ENCODE measurements at regions not wholly inside any gene's neighbourhood (a gene's known extent, or its start where the extent isn't known, plus 50 kb on each side); places are given as distances from the start of the nearest gene placed in this dataset.
"Not testable (repeated sequence)": the region's sequence is repeated elsewhere in the genome, so short reads cannot be mapped to it uniquely, and the experiment has no call there.

DNA sequence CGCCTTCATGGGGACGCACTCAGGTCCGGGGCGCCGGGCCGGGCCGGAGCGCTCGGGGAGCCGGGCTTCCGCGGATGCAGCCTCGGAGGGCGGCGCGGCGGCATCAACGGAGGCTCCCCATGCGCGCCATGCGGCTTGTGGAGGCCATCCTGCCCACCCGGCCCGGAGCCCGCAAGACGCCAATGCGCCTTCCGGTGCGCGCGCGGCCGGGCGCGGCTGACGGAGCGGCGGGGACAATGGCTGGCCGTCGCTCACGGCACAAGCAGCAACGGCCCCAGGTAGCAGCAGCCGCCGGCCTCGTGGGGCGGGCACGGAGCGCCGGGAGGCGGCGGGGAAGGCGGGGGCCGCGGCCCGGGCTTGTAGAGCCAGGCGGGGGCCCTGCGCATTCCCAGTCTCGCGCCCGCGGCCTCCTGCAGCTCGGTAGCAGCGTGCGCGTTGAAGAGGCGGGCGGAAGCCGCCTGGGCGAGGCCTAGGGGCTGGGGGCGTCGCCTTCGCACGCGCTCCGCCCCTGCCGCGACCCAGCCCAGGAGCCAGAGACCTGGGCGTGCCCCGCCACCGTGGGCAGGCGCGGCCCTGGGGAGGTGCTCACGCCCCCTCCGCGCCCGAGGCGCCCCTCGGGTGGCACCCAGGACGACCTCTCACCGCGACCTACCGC is 168.6 kb upstream of the PRKX start:
- DNase-seq = not testable (repeated sequence)

- not testable (repeated sequence) for DNase-seq
Measured at GRCh38 chrX:3881255-3881895, 167.9 kb upstream of the PRKX start.

DNA sequence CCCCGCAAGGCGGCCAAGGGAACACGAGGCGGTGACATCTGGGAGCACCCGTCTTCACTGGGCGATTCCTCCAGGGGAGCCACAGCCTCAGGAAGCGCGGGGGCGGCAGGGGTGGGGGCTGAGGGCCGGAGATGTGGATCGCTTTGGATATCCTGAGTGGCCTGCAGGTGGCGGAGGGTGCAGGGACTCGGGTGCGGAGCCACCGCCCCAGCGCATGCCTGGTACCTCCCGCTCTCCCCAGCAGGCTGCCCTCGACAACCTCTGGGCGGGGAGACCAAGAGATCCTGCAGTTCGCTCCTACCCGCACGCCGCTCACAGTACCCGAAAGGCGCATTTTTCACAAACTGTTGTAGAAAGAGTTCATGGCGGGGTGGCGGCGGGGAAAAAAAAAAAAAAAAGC is 162.9 kb upstream of the PRKX start:
- DNase-seq = not testable (repeated sequence)

DNA sequence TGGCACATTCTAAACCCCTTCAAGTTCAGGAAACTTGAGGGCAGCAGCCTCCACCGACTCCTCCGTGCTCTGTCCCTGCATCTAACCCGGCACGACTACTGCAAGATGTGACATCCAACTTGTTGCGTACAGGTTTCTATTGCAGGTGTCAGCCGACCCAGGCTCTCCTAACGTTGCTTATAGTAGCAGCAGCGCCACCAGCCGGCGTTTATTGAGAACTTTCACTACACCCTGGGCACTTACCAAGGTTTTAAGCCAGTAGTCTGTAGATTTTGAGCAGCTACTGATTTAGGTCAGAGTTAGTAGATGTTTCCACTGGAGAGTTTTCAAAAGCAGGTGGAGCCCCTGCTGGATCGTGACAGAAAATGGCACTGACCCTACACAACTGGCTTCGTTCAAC is 162.2 kb upstream of the PRKX start:
- not testable (repeated sequence) for DNase-seq

- not testable (repeated sequence) for DNase-seq
Measured at GRCh38 chrX:3872226-3872879, 158.9 kb upstream of the PRKX start.

- DNase-seq = not testable (repeated sequence)
Measured at GRCh38 chrX:3867067-3867831, 153.8 kb upstream of the PRKX start.

GRCh38 chrX:3858332-3858731 is 144.9 kb upstream of the PRKX start:
- DNase-seq = not testable (repeated sequence)

DNA sequence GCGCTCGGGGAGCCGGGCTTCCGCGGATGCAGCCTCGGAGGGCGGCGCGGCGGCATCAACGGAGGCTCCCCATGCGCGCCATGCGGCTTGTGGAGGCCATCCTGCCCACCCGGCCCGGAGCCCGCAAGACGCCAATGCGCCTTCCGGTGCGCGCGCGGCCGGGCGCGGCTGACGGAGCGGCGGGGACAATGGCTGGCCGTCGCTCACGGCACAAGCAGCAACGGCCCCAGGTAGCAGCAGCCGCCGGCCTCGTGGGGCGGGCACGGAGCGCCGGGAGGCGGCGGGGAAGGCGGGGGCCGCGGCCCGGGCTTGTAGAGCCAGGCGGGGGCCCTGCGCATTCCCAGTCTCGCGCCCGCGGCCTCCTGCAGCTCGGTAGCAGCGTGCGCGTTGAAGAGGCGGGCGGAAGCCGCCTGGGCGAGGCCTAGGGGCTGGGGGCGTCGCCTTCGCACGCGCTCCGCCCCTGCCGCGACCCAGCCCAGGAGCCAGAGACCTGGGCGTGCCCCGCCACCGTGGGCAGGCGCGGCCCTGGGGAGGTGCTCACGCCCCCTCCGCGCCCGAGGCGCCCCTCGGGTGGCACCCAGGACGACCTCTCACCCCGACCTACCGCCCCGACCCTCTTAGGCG is 130.2 kb upstream of the PRKX start:
- DNase-seq = not testable (repeated sequence)

- DNase-seq = not testable (repeated sequence)
Measured at GRCh38 chrX:3842822-3843521, 129.5 kb upstream of the PRKX start.

- DNase-seq = not testable (repeated sequence)
Measured at GRCh38 chrX:3838754-3839153, 125.3 kb upstream of the PRKX start.

- DNase-seq = not testable (repeated sequence)
Measured at GRCh38 chrX:3837958-3838643, 124.7 kb upstream of the PRKX start.

- not testable (repeated sequence) for DNase-seq
Measured at GRCh38 chrX:3837211-3837610, 123.8 kb upstream of the PRKX start.

GRCh38 chrX:3833761-3834542 is 120.5 kb upstream of the PRKX start:
- not testable (repeated sequence) for DNase-seq

GRCh38 chrX:3830020-3830419 is 116.6 kb upstream of the PRKX start:
- DNase-seq = not testable (repeated sequence)

DNA sequence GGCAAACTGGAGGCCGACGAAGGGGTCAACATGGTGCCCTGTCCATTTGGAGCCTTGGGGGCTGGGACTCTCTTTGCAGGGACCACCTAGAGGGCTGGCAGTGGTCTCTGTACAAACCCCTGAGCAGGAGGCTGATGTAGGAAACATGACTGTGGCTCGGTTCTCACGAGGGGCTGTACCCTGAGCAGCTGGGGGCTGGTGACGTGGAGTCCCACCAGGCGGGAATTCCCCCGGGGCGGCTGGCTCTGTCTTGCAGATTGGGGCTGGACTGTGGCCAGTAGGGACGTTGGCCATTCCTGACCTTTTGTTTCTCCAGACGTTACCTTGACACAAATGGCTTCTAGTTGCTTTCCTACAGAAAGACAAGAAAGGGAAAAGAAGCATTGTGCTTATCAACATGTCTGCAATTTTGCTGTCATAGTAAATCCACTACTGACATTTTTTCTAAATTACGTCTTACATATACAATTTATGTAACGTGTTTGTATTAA is 115.6 kb upstream of the PRKX start:
- DNase-seq = not testable (repeated sequence)

GRCh38 chrX:3828378-3829040 is 115.1 kb upstream of the PRKX start:
- DNase-seq = not testable (repeated sequence)

DNA sequence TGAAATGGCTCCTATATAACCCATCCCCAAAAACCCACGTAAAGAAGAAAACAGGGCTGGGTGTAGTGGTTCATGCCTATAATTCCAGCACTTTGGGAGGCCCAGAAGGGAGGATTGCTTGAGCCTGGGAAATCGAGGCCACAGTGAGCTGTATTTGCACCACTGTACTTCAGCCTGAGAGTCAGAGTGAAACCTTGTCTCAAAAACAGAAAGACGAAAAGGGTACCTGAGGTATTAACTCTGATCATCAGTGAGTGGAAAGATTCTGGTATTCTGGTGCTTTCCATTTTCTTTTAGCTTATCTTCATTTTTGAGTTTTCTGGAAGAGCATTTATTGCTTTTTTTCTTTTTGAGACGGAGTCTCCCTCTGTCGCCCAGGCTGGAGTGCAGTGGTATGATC is 110.6 kb upstream of the PRKX start:
- not testable (repeated sequence) for DNase-seq

DNA sequence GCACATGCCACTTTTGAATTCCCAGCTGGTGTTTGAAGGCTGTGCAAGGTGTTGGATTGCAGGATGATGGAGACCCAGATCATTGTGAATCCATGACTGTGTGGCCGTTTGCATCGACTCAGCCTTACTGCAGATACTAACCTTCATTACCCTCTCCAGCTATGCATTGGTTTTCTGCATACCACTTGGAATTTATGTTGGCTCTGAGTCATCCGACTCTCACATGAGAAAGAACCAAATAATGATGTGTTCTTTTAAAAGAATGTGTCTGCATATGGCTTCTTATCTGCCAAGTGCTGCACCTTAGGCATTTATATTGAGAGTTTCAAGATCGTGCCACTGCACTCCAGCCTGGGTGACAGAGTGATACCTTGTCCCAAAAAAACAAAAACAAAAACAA is 106.7 kb upstream of the PRKX start:
- DNase-seq = no peak

GRCh38 chrX:3817480-3817879 is 104.0 kb upstream of the PRKX start:
- DNase-seq = not testable (repeated sequence)
